AG04449 (cell line): ENCODE measurements at regions not wholly inside any gene's neighbourhood (a gene's known extent, or its start where the extent isn't known, plus 50 kb on each side); places are given as distances from the start of the nearest gene placed in this dataset.
"Not testable (repeated sequence)": the region's sequence is repeated elsewhere in the genome, so short reads cannot be mapped to it uniquely, and the experiment has no call there.

Source experiments
- CTCF ChIA-PET: fragments of 350-600 bp; formaldehyde crosslinking; extraction: SDS; loops from one replicate; lab custom pipeline; 2021; ENCODE audit warnings: antibody characterized with exemption; lab: Yijun Ruan, JAX
- POLR2A ChIA-PET: fragments of 400-600, 350-600 bp; formaldehyde crosslinking; extraction: SDS; loops from one replicate; lab custom pipeline; 2020; ENCODE audit warnings: antibody characterized with exemption, inconsistent platforms; lab: Yijun Ruan, JAX
- DNase-seq: peaks from one replicate; pipeline ENCODE4 v3.0.0-alpha.2; 2010; ENCODE audit warnings: low read depth, low spot score
- H3K4me3 ChIP-seq: 2 replicates; pipeline ENCODE4 v1.5.1; 2011; ENCODE audit warnings: low read depth, mild to moderate bottlenecking, control low read depth, low read length
- TF ChIP-seq, protein P1 (sequence below): IDR thresholded peaks from one replicate; pipeline ENCODE4 v1.5.1; 2011; ENCODE audit warnings: mild to moderate bottlenecking, moderate library complexity, low read length, control low read depth, inconsistent platforms; ENCODE audit not compliant: insufficient read depth; ENCODE audit errors: missing control alignments

DNA sequence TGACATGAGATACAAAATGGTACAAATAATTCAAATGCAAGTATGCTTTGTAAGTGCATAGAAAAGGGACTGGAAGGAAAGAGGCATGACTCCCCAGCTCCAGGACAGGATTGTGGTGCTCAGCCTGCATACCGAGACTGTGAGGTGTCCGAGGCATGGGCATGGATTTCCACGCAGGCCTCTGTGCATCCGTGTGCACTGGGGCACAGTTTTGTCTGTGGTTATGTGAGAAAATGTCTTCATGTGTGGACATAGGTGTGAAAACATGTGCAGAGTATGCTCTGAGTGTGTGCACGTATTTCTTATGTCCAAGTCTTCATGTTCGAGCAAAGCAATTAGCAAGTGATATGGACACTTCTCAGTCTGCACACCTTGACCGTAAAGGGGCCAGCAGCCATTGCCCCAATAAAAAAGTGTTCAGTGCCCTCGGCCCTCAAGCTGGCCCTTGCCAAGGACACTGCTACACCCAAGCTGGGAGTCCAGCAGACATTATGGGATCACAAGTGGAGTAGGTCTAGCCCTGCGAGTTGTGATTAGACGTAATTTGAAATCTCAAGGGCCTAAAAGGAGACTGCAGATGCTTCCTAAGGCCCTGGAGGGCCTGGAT is 120.7 kb downstream of the CYP26B1 start:
- DNase-seq, result no peak
- TF ChIP-seq, protein P1, sequence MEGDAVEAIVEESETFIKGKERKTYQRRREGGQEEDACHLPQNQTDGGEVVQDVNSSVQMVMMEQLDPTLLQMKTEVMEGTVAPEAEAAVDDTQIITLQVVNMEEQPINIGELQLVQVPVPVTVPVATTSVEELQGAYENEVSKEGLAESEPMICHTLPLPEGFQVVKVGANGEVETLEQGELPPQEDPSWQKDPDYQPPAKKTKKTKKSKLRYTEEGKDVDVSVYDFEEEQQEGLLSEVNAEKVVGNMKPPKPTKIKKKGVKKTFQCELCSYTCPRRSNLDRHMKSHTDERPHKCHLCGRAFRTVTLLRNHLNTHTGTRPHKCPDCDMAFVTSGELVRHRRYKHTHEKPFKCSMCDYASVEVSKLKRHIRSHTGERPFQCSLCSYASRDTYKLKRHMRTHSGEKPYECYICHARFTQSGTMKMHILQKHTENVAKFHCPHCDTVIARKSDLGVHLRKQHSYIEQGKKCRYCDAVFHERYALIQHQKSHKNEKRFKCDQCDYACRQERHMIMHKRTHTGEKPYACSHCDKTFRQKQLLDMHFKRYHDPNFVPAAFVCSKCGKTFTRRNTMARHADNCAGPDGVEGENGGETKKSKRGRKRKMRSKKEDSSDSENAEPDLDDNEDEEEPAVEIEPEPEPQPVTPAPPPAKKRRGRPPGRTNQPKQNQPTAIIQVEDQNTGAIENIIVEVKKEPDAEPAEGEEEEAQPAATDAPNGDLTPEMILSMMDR, result no peak
- ChIA-PET CTCF (no interaction called here), POLR2A (no interaction called here)
- H3K4me3 ChIP-seq, result no peak overlapping the region

DNA sequence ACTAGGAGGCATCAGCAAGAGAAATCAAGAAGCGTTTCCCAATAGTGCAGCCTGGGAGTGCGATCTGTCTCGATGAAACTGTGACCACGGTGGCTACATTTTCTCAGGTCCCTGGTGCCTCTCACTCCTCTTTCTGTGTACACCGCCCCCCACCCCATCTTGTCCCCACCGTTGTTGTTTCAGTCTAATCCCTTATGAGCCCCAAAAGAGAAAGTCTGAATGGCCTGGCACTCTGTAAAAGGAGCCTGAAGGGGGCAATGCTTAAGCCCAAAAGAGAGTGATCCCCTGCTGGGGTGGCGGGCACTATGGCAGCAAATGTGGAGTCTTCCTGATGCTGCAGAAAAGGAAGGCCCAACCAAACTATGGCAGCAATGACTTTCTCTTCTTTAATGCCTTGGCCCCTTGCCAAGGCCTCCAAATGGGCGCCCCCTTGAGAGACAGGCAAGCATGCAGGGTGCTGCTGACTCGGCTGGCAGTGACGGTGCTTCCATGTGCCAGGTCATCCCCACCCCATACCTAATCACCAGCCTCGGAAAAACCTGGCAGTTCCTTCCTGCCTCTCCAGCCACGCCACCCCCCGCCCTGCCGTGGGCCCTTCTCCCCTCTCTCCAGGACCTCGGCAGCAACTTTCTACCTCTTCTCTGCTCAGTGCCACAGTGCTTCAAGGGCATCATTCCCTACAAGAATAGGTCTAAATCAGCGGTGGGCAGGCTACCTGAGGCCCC is 123.0 kb downstream of the CYP26B1 start:
- TF ChIP-seq, protein P1, result no peak
- CTCF ChIA-PET, result no interaction called here
- no peak overlapping the region for H3K4me3 ChIP-seq
- DNase-seq, result no peak
- POLR2A ChIA-PET, result no interaction called here

DNA sequence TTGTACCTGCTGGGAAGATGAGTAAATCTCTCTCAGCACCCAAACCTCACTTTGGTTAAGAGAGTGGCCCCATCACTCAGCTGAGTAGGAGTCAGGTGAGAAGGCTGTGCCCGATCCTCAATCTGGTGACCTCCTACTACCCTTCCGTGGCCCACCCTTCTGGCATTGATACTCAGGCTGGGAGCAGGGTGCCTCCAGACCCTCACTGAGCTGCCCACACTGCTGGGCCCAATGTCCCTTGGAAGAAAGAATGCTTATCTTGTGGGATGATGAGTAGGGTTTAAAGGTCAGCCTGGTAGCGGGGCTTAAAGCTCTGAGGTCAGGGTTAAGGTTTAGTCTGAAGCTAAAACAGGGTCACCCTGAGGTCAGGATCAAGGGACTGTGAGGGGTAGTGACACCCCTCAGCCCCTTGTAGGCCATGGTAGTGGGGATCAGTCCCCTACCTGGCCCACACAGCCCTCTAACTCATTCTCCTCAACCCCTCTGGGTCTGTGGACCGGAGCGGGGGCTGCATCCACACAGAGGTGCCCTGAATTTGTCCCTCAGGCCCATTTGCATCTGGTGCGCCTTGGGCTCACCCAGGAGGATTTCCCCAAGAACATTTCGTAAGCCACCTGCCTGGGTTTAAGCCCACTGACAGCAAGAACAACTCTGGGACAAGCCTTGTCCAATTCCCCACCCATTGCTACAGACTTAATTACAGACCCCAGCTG is 123.8 kb downstream of the CYP26B1 start:
- POLR2A ChIA-PET, result no interaction called here
- DNase-seq, result no peak
- TF ChIP-seq, protein P1, result no peak
- no peak overlapping the region for H3K4me3 ChIP-seq
- CTCF ChIA-PET, result no interaction called here

DNA sequence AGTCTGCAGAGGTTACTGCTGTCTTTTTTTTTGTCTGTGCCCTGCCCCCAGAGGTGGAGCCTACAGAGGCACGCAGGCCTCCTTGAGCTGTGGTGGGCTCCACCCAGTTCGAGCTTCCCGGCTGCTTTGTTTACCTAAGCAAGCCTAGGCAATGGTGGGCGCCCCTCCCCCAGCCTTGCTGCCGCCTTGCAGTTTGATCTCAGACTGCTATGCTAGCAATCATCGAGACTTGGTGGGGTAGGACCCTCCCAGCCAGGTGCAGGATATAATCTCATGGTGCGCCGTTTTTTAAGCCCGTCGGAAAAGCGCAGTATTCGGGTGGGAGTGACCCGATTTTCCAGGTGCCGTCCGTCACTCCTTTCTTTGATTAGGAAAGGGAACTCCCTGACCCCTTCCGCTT is 126.3 kb downstream of the CYP26B1 start:
- DNase-seq, CTCF ChIA-PET, POLR2A ChIA-PET, H3K4me3 ChIP-seq: not testable (repeated sequence)

DNA sequence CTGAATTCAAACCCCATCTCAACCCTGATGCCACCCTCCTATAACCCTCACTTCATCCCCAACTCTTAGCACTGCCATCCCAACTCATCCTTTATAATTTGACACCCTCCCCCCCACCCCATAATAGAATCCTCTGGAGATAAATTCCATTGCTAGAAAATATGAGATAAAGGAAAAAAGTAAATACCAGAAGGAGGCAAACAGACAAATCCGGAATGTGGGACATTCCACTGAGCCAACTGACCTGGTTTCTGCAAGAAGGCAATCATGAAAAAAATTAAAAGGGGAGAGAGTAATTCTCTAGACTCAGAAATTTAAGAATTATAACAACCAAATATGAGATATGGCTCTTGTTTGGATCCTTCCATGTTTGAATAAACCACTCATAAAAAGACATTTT is 132.4 kb downstream of the CYP26B1 start:
- no peak overlapping the region for H3K4me3 ChIP-seq
- no peak for DNase-seq
- TF ChIP-seq, protein P1, result no peak
- POLR2A ChIA-PET, result no interaction called here
- CTCF ChIA-PET, result interaction anchor here (0.8 to 1.4 kb wide), 2 partner anchors 135 to 405 kb away, joined by 3 read pairs; no protein-coding TSS in a partner anchor

DNA sequence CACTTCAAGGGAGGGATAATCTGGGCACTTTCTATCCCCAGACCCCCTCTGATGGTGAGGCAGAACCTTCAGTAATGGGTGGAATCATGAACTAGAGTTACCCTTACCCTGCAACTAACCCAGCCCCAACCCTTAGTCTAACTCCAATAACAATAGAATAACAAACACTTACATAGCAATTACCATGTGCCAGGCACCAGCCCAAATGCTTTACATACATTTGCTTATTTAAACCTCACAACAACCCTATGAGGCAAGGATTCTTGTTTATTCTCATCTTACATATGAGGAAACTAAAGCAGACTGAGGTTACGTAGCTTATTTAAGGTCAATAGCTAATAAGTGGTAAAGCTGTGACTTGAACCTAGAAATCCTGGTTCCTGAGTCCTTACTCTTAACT is 132.8 kb downstream of the CYP26B1 start:
- no peak for DNase-seq
- TF ChIP-seq, protein P1, result no peak
- CTCF ChIA-PET, result interaction anchor here (0.8 to 1.4 kb wide), 2 partner anchors 136 to 404 kb away, joined by 3 read pairs; no protein-coding TSS in a partner anchor
- H3K4me3 ChIP-seq, result no peak overlapping the region
- POLR2A ChIA-PET, result no interaction called here
